HuH-7 (cell line): ENCODE measurements at regions not wholly inside any gene's neighbourhood (a gene's known extent, or its start where the extent isn't known, plus 50 kb on each side); places are given as distances from the start of the nearest gene placed in this dataset.
"Not testable (repeated sequence)": the region's sequence is repeated elsewhere in the genome, so short reads cannot be mapped to it uniquely, and the experiment has no call there.

ENCODE experiments used
- DNase-seq: peaks from one replicate; pipeline ENCODE4 v3.0.0; 2011; ENCODE audit warnings: low spot score

DNA sequence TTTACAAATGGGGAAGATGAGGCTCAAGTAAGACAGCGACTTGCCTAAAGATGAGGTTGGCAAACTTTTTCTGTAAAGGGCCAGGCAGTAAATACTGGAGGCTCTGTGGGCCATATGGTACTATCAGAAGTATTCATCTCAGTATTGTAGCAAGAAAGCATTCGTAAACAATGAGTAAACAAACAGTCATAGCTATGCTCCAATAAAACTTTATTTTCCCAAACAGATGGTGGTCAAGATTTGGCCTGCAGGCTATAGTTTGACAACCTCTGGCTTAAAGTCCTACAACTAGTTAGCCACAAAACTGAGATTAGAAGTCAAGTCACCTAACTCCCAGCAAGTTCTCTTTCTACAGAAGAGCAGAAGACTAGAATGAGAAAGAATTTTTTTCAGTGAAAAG, 177.0 kb upstream of the NECTIN3 start:
- DNase-seq: no peak

DNA sequence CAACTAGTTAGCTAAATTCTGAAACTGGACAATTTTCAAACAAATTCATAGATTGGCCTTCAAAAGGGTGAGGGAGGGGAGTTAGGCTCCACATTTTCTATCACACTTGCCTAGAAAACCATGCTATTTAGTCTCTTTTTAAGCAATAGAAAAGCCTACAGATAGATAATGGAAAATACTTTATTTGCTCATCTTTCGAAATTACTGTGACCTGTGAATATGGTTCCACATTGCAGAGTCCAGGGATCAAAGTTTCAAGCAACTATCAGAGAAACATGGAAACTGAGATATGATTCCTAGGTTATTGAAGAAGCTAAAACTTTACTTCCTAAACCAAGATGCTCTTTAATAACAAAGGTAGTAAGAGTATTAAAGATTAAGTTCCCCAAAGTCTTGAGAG, 176.6 kb upstream of the NECTIN3 start:
- DNase-seq: no peak

DNA sequence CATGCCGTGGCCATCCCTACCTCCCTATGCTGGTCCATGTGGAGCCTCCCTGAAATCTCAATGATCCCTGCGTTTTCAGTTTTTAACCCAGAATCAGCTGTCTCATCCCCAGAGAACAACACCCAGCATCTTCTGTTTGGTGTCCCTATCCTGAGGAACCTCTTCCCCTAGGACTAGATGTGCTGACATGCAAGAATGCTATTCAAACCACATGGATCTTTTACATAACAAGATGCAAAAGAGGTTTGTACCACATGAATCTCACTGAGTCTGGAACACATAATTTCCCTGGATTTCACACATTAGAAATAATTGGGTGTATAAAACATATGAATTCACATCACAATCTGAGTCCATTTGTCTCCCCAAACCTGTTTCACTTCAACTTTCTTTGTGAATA, 174.6 kb upstream of the NECTIN3 start:
- no peak for DNase-seq

DNA sequence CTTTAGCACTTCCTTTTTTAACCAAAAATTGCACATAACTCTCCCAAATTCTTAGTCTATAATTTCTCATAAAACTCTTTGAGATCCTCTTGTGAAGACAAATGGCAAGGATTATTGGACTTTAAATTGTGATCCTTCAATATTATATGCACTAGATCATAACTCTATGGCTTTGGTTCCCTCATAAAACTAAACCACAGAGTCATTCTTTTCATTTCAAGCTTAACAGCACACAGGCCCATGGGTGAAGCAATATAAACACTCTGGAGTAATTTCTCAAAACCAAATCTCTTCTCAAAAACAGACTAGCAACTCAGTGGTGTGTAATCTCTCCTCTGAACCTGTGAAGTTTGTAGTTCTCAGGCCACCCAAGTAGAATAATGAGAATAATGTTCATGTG, 171.0 kb upstream of the NECTIN3 start:
- DNase-seq: no peak

GRCh38 chr3:110901536-110901935, 170.1 kb upstream of the NECTIN3 start:
- DNase-seq: no peak

DNA sequence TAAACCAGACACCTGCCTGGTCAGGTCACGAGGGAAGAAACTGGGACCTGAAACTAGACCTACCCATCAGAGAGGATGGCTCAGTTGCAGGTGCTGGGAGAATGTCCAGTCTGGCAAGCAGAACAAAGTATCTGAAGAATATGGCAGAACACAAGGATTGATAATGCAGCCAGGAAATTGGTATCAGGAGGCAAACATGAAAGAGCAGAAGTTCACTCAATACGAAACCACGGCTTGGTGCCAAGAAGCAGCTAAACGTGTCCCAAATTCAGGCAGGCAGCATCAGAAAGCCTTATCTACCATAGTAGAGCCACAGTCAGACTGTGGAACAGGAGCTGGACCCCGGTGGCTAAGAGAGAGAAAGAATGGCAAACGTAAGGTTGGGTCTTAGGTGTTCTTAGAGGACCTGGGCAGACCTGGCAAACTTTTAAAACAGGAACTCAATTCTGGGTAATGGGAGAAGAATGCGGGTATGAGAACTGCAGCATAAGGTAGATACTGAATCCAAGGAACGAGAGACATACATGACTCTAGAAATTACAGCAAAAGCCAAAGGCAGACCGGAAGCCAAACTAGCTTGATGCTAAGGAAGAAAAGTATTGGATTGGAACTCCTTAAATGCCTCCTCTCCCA, 169.0 kb upstream of the NECTIN3 start:
- DNase-seq: no peak

DNA sequence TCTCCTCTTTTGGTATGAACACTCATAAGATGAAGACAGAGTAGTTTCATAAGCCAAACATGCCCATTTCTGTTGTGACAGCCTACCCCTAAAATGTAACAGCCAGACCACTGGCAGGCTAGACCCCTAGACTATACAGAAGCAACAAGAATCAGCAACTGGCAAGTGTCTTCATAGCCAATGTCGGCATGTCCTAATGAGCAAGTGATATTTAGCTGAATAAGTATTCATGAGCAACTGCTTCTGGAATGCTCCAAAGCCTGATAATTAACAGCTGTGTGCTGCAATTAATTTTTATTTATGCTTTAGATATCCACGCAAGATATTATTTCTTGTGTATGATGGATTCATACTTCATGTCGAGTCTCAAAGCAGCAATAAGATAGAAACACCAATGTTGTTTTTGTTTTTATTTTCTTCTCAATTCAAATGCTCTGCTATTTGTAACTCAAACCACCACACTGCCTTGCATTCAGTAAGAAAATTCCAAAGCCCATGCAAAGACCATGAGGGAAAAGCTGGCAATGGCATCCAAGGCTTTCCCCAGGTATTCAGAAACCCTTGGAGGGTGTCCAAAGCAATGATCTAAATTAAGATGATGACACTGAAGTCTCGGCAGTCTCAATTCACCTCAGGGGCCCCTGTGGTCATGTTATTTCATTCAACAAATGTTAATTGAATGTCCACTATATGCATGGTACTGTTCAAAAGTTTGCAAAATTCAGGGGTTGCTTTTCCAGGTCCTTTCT, 167.7 kb upstream of the NECTIN3 start:
- DNase-seq: no peak

DNA sequence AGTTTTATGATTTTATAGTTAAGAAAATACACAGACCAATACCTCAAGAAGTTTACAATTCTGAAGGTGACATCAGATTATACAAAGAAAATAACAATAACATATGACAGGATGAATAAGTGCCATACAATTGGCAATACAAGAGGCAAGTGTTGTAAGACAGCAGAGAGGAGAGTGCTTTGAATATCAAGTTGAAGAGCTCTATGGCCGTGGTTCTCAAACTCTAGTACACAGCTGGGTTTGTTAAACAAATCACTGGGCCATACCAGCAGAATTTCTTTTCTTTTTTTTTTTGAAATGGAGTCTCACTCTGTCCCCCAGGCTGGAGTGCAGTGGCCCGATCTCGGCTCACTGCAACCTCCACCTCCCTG, 167.1 kb upstream of the NECTIN3 start:
- DNase-seq: no peak

GRCh38 chr3:110905121-110905520, 166.5 kb upstream of the NECTIN3 start:
- DNase-seq: no peak

- DNase-seq: no peak
Observed at GRCh38 chr3:110909839-110910238, 161.8 kb upstream of the NECTIN3 start.

- DNase-seq: no peak
Observed at GRCh38 chr3:110910346-110910955, 161.2 kb upstream of the NECTIN3 start.

DNA sequence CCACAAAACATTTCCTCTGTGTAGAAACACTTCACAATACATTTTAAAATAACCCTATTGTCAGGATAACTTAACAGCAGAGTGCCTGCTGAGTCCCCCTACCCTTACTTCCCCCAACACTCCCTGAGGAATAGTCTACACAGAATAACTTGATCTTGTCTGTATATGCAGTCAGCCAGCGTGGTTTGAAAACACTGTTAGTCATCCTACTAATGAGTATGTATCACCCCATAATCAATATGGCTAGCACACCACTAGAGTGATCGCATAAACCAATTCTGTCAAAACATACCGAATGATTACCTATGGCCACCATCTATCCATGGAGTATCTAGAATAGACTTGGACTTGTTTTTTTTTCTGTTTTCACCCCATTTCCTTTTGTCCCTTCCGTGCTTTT, 152.7 kb upstream of the NECTIN3 start:
- no peak for DNase-seq

GRCh38 chr3:110925798-110926197, 145.8 kb upstream of the NECTIN3 start:
- DNase-seq: no peak

DNA sequence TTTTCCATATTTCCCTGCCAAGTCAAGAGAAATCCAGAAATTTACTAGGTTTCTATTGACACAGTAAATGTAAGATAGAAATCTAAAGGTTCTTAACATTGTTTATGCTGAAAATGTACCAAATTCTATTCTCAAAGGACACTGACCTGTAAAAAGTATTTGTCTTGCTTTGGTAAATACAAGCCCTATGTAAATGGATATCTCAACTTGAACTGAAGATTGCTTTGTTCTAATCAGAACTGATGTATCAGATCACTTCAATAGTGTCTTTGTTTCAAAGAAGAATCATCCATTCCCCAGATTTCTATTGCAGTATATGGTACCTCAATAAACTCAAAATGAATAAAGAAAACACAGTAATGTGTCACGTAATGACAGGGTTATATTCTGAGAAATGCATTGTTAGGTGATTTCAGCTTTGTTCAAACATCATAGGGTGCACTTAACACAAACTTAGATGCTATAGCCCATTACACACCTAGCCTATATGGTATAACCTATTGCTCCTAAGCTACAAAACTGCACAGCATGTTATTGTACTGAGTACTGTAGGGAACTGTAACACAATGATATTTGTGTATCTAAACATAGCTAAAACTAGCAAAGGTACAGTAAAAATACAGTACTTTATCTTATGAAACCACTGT, 143.5 kb upstream of the NECTIN3 start:
- DNase-seq: peak; percentile 15

DNA sequence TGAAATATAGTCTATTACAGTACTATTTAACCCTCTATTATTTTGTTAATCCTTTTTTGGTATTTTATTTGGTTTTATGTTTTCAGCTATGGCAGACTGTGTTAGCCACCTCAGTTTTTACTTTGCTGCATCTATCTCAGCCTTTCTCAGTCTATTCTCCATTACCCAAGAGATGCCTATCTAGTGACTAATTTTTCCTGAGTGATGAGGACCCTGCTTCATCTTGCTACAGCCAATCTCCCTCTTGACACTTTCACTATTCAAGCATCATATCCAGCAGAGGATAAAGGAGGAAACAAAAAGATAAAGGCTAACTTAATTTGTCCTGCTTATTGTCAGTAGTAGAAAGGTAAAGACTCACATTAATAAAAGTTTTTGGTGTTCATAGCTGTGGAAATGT, 141.8 kb upstream of the NECTIN3 start:
- no peak for DNase-seq

- DNase-seq: no peak
Observed at GRCh38 chr3:110932567-110932966, 139.0 kb upstream of the NECTIN3 start.

- DNase-seq: no peak
Observed at GRCh38 chr3:110933821-110934426, 137.7 kb upstream of the NECTIN3 start.

DNA sequence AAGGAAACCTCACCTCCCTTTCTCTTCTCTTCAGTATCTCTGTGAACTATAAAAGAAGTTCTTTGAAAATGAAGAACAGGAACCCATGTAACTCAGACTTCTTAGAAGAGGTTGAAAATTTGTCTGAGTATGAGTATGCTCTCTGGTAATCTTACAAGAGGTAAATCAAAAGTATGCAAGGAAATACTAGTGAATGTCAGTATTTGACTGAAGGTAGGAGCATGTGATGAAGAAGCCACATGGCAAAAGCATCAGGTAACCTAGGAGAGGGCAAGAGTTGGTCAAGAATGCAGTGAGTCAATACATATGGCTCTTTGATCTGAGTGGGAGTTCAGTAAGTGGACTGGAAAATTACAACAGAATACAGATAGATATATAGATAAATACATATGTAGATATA, 133.0 kb upstream of the NECTIN3 start:
- no peak for DNase-seq

DNA sequence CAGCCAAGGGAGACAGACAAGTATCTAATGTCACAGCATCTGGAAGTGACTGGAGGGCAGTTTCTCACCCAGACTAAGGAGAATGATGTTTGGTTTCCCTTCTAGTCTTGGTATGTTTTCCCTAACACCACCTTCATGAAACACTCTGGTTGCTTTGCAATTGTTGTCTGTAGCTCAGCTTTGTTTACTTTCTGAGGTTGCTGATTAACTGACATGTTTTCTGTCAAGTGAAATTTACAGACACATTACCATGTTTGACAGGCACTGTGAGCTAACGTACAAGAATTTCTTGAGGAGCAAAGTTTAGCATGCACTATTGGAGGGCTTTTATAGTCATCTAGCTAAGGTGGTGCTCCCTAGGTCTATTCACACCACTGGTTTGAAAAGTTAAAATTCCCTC, 131.6 kb upstream of the NECTIN3 start:
- DNase-seq: peak; percentile 12

- DNase-seq: no peak
Observed at GRCh38 chr3:110944782-110945181, 126.8 kb upstream of the NECTIN3 start.

- DNase-seq: no peak
Observed at GRCh38 chr3:110946810-110947209, 124.8 kb upstream of the NECTIN3 start.

DNA sequence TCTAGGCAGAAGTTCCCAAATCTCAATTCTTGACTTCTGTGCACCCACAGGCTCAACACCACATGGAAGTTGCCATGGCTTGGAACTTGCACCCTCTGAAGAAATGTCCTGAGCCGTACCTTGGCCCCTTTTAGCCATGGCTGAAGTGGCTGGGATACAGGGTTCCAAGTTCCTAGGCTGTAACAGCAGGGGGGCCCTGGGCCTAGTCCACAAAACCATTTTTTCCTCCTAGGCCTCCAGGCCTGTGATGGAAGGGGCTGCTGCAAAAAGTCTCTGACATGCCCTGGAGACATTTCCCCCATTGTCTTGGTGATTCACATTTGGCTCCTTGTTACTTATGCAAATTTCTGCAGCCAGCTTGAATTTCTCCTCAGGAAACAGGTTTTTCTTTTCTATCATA, 122.4 kb upstream of the NECTIN3 start:
- not testable (repeated sequence) for DNase-seq
